ENCODE measurements at regions not wholly inside any gene's neighbourhood (a gene's known extent, or its start where the extent isn't known, plus 50 kb on each side); places are given as distances from the start of the nearest gene placed in this dataset.

DNA sequence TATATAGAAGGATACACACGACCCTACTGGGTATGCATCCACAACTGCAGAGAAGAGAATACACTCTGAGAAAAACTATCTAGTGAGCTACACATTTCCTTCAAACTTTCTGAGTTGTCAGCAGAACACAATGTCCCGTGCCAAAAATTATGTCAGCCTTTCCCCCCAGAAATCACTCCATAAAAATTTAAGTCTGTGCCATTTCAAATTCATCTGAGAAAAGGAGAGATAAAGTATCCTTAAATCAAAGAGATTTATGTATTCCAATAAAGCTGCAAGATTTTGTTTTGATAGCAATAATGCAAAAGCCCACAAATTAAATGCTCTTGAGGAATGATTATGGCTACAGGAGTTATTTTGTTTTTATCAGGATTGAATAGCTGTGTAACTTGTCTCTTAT, 760.1 kb downstream of the CDH11 start:
- Histone ChIP-seq H3K27me3 (replicated peaks; ENCODE audit: insufficient read depth) (no peaks in the 10 kb centered on the region), H3K36me3 (no peaks in the 10 kb centered on the region), H3K4me1 (replicated peaks) (no peaks in the 10 kb centered on the region), H3K9me3 (no peaks in the 10 kb centered on the region), H3K27ac (no peak overlapping the region), H3K4me3 (no peak overlapping the region)
- no peak for TF ChIP-seq POLR2A (IDR thresholded peaks at IDR 0.05)
- TF ChIP-seq POLR2AphosphoS5 (IDR thresholded peaks at IDR 0.05), result no peak
- TF ChIP-seq CTCF (IDR thresholded peaks at IDR 0.05), result no peak
- WGBS, result 47% methylated on average over 2 of the region's 2 CpGs
- DNase-seq (ENCODE audit: low spot score), result no peak
- intact Hi-C loops (cut with DNase I), result no loop called here

- no peaks in the 10 kb centered on the region for H3K27me3 ChIP-seq (replicated peaks; ENCODE audit: insufficient read depth)
- 96% methylated on average over 1 of the region's 1 CpG for WGBS
- no peaks in the 10 kb centered on the region for H3K36me3 ChIP-seq
- H3K27ac ChIP-seq, result no peak overlapping the region
- no peak overlapping the region for H3K4me3 ChIP-seq
- H3K4me1 ChIP-seq (replicated peaks), result no peaks in the 10 kb centered on the region
- intact Hi-C loops (cut with DNase I), result no loop called here
- no peaks in the 10 kb centered on the region for H3K9me3 ChIP-seq
- no peak for DNase-seq (ENCODE audit: low spot score)
- TF ChIP-seq POLR2A (IDR thresholded peaks at IDR 0.05) (no peak), POLR2AphosphoS5 (IDR thresholded peaks at IDR 0.05) (no peak), CTCF (IDR thresholded peaks at IDR 0.05) (no peak)
These were observed 763.6 kb downstream of the CDH11 start for GRCh38 chr16:64358291-64358690.

DNA sequence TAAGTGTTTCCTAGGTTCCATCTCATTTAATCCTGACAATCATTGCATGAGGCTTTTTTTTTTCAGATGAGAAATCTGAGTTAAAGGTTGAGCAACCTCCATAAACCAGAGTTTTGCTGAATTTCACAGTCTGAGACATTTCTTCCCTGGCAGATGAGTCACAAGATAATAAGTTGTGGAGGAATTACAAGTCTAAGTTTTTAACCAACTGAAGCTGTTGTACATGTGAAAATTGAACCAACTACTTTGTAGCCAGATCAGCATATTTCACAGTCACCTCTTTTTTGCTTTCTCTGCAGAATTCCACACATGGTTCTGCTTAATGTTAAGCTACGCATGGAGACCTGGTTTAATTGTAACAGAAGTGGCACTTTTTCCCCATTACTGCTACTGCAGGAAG, 765.6 kb downstream of the CDH11 start:
- WGBS, result 89% methylated on average over 1 of the region's 1 CpG
- Histone ChIP-seq H3K36me3 (no peaks in the 10 kb centered on the region), H3K9me3 (no peaks in the 10 kb centered on the region), H3K4me1 (replicated peaks) (no peaks in the 10 kb centered on the region), H3K4me3 (no peak overlapping the region), H3K27me3 (replicated peaks; ENCODE audit: insufficient read depth) (no peaks in the 10 kb centered on the region), H3K27ac (no peak overlapping the region)
- intact Hi-C loops (cut with DNase I), result no loop called here
- no peak for TF ChIP-seq POLR2AphosphoS5 (IDR thresholded peaks at IDR 0.05)
- no peak for TF ChIP-seq POLR2A (IDR thresholded peaks at IDR 0.05)
- no peak for TF ChIP-seq CTCF (IDR thresholded peaks at IDR 0.05)
- DNase-seq (ENCODE audit: low spot score), result no peak

DNA sequence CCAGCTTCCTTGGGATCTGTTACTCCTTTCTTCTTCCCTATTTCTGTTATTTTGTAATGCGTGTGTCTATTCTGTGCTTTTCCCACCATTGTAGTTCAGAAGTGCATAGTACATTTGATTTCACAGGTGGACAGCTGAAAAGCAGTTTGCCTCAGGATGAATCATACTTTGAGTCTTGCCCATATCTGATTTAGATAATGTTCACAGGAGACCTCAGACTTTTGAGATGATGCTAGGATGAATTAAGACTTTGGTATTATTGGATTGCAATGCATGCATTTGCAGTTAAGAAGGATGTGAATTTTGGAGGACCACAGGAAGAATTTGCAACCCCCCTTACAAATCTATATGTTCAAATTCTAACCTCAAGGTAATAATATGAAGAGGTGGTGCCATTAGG, 769.6 kb downstream of the CDH11 start:
- TF ChIP-seq POLR2AphosphoS5 (IDR thresholded peaks at IDR 0.05) (no peak), POLR2A (IDR thresholded peaks at IDR 0.05) (no peak), CTCF (IDR thresholded peaks at IDR 0.05) (no peak)
- H3K27me3 ChIP-seq (replicated peaks; ENCODE audit: insufficient read depth), result no peaks in the 10 kb centered on the region
- no peak overlapping the region for H3K4me3 ChIP-seq
- H3K9me3 ChIP-seq, result no peaks in the 10 kb centered on the region
- no peaks in the 10 kb centered on the region for H3K36me3 ChIP-seq
- no peaks in the 10 kb centered on the region for H3K4me1 ChIP-seq (replicated peaks)
- intact Hi-C loops (cut with DNase I), result no loop called here
- no peak overlapping the region for H3K27ac ChIP-seq
- DNase-seq (ENCODE audit: low spot score), result no peak
- WGBS, result 94% methylated on average over 1 of the region's 1 CpG

DNA sequence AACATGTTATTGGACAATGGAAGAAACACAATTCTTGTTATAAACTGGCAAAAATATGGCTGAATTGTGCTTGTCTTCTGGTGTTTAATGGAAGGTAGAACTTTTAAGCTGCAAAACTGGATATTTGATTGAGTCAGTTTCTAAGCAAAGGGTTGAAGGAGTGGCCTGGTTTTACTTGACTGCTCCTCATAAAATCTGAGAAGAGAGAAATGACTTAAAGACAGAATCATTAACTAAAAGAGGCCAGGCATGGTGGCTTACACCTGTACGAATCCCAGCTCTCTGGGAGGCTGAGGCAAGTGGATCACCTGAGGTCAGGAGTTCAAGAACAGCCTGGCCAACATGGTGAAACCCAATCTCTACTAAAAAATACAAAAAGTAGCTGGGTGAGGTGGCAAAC, 770.7 kb downstream of the CDH11 start:
- 100% methylated on average over 1 of the region's 1 CpG for WGBS
- intact Hi-C loops (cut with DNase I), result no loop called here
- DNase-seq (ENCODE audit: low spot score), result no peak
- H3K4me3 ChIP-seq, result no peak overlapping the region
- TF ChIP-seq POLR2AphosphoS5 (IDR thresholded peaks at IDR 0.05) (no peak), POLR2A (IDR thresholded peaks at IDR 0.05) (no peak), CTCF (IDR thresholded peaks at IDR 0.05) (no peak)
- H3K9me3 ChIP-seq, result no peaks in the 10 kb centered on the region
- no peaks in the 10 kb centered on the region for H3K36me3 ChIP-seq
- no peaks in the 10 kb centered on the region for H3K27me3 ChIP-seq (replicated peaks; ENCODE audit: insufficient read depth)
- no peak overlapping the region for H3K27ac ChIP-seq
- H3K4me1 ChIP-seq (replicated peaks), result no peaks in the 10 kb centered on the region

Measured in prostate gland (tissue), 2 donors.